ENCODE measurements at regions not wholly inside any gene's neighbourhood (a gene's known extent, or its start where the extent isn't known, plus 50 kb on each side); places are given as distances from the start of the nearest gene placed in this dataset.

DNA sequence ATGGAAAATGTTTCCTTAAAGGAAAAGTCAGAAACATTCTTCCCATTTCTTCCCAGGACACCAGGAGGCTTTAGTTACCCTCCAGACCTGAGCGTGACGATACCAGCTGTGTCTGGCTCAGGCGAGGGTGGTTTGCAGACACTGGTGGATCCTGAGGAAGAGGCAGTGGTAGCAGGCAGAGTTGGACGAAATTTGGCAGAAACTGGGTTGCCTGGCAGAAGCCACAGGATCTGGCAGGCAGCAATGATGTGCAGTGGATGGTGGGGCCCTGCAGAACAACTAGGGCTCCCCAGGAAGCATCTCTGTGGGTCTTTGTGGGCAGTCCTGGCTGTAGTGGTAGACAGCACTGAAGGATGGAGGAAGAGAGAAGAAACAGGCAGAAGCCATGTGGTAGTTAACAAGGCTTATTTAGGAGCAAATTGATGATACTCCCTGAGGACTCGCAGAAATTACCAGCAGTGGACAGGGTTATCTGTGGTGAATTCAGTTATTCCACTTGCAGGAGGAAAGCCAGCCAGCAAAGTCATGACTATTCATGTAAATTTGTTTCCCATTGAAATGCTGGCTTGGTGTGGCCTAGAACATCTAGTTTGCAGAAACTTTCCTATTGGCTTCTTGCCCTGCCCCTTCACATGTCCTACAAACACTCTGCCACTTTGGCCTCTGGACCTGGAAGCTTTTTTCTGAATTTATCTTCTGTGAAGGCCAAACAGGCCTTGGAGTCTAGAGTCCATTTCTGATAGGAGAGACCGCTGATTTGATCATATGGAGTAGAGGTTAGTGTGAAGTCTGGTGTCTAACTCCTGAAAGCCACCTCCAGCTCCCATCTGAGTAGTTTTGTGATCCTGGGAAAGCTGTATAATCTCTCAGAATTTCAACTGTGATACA is 212.0 kb downstream of the DMRT2 start:
- ChIA-PET CTCF (no interaction called here), POLR2A (no interaction called here), RAD21 (ENCODE audit: low non-redundant PET in 1 of 2, low total read pairs in 2 of 2, uncharacterized antibody in 2 of 2, unreplicated experiment in 2 of 2) (no interaction called here)
- Histone ChIP-seq H3K36me3 (ENCODE audit: control insufficient read depth in 1 of 2, insufficient read depth in 2 of 2, low read length in 2 of 2) (no peaks in the 10 kb centered on the region), H3K9me3 (ENCODE audit: control insufficient read depth in 1 of 2, insufficient read depth in 1 of 2, low read depth in 1 of 2, low read length in 2 of 2) (peaks cover 5 to 12% of the 10 kb centered on the region in 2 experiments; a peak in 2 of 4 replicates), H3K9me2 (ENCODE audit: insufficient read depth) (no peaks in the 10 kb centered on the region), H3K27ac (ENCODE audit: low read depth, low read length) (no peak overlapping the region), H3K4me3 (replicated peaks in 1 of 2; ENCODE audit: low read depth in 1 of 2, low read length in 2 of 2) (no peak overlapping the region), H3K27me3 (ENCODE audit: insufficient read depth, low read length) (no peaks in the 10 kb centered on the region), H2AFZ (ENCODE audit: low read depth, low read length, poor library complexity, severe bottlenecking) (no peak overlapping the region), H4K20me1 (ENCODE audit: insufficient read depth) (no peaks in the 10 kb centered on the region), H3K4me1 (ENCODE audit: control insufficient read depth in 1 of 2, insufficient read depth in 2 of 2, low read length in 2 of 2) (no peaks in the 10 kb centered on the region), H3K79me2 (ENCODE audit: insufficient read depth, low read length) (no peaks in the 10 kb centered on the region), H3K9ac (ENCODE audit: low read length) (no peak overlapping the region), H3K4me2 (ENCODE audit: low read length) (no peak overlapping the region)
- ATAC-seq, result no peak
- no peak for DNase-seq (ENCODE audit: low read depth, low spot score)
- TF ChIP-seq CBX3 (IDR thresholded peaks at IDR 0.05; ENCODE audit: low read depth), result no peak
- TF ChIP-seq, protein P1, sequence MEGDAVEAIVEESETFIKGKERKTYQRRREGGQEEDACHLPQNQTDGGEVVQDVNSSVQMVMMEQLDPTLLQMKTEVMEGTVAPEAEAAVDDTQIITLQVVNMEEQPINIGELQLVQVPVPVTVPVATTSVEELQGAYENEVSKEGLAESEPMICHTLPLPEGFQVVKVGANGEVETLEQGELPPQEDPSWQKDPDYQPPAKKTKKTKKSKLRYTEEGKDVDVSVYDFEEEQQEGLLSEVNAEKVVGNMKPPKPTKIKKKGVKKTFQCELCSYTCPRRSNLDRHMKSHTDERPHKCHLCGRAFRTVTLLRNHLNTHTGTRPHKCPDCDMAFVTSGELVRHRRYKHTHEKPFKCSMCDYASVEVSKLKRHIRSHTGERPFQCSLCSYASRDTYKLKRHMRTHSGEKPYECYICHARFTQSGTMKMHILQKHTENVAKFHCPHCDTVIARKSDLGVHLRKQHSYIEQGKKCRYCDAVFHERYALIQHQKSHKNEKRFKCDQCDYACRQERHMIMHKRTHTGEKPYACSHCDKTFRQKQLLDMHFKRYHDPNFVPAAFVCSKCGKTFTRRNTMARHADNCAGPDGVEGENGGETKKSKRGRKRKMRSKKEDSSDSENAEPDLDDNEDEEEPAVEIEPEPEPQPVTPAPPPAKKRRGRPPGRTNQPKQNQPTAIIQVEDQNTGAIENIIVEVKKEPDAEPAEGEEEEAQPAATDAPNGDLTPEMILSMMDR (IDR thresholded peaks at IDR 0.05 in 2 of 3, conservative IDR thresholded peaks at IDR 0.05 in 1 of 3; ENCODE audit: borderline replicate concordance in 1 of 3, insufficient read depth in 1 of 3, low read depth in 2 of 3, low read length in 2 of 3), result no peak
- no peak for TF ChIP-seq FOSL1 (IDR thresholded peaks at IDR 0.05; ENCODE audit: low read depth)
- TF ChIP-seq, protein P2, sequence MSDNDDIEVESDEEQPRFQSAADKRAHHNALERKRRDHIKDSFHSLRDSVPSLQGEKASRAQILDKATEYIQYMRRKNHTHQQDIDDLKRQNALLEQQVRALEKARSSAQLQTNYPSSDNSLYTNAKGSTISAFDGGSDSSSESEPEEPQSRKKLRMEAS (IDR thresholded peaks at IDR 0.05), result no peak
- no peak for TF ChIP-seq ELF1 (IDR thresholded peaks at IDR 0.05; ENCODE audit: borderline replicate concordance, low read depth)
- TF ChIP-seq POLR2A (IDR thresholded peaks at IDR 0.05; ENCODE audit: borderline replicate concordance, extremely low read depth, insufficient read depth, insufficient read length), result no peak
- TF ChIP-seq RAD21 (IDR thresholded peaks at IDR 0.05; ENCODE audit: low read depth), result no peak
- TF ChIP-seq, protein P3, sequence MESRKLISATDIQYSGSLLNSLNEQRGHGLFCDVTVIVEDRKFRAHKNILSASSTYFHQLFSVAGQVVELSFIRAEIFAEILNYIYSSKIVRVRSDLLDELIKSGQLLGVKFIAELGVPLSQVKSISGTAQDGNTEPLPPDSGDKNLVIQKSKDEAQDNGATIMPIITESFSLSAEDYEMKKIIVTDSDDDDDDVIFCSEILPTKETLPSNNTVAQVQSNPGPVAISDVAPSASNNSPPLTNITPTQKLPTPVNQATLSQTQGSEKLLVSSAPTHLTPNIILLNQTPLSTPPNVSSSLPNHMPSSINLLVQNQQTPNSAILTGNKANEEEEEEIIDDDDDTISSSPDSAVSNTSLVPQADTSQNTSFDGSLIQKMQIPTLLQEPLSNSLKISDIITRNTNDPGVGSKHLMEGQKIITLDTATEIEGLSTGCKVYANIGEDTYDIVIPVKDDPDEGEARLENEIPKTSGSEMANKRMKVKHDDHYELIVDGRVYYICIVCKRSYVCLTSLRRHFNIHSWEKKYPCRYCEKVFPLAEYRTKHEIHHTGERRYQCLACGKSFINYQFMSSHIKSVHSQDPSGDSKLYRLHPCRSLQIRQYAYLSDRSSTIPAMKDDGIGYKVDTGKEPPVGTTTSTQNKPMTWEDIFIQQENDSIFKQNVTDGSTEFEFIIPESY (IDR thresholded peaks at IDR 0.05; ENCODE audit: extremely low read depth, insufficient replicate concordance, low read length), result no peak
- no peak for TF ChIP-seq YY1 (IDR thresholded peaks at IDR 0.05; ENCODE audit: extremely low read depth, insufficient replicate concordance, low read depth, low read length)
- no peak for TF ChIP-seq EZH2 (IDR thresholded peaks at IDR 0.05)
- TF ChIP-seq SRF (IDR thresholded peaks at IDR 0.05; ENCODE audit: low read depth), result no peak
- TF ChIP-seq, protein P4, sequence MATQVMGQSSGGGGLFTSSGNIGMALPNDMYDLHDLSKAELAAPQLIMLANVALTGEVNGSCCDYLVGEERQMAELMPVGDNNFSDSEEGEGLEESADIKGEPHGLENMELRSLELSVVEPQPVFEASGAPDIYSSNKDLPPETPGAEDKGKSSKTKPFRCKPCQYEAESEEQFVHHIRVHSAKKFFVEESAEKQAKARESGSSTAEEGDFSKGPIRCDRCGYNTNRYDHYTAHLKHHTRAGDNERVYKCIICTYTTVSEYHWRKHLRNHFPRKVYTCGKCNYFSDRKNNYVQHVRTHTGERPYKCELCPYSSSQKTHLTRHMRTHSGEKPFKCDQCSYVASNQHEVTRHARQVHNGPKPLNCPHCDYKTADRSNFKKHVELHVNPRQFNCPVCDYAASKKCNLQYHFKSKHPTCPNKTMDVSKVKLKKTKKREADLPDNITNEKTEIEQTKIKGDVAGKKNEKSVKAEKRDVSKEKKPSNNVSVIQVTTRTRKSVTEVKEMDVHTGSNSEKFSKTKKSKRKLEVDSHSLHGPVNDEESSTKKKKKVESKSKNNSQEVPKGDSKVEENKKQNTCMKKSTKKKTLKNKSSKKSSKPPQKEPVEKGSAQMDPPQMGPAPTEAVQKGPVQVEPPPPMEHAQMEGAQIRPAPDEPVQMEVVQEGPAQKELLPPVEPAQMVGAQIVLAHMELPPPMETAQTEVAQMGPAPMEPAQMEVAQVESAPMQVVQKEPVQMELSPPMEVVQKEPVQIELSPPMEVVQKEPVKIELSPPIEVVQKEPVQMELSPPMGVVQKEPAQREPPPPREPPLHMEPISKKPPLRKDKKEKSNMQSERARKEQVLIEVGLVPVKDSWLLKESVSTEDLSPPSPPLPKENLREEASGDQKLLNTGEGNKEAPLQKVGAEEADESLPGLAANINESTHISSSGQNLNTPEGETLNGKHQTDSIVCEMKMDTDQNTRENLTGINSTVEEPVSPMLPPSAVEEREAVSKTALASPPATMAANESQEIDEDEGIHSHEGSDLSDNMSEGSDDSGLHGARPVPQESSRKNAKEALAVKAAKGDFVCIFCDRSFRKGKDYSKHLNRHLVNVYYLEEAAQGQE (IDR thresholded peaks at IDR 0.05; ENCODE audit: low read depth), result no peak
- TF ChIP-seq EZH2phosphoT487 (IDR thresholded peaks at IDR 0.05; ENCODE audit: borderline replicate concordance), result no peak
- no peak for TF ChIP-seq EGR1 (IDR thresholded peaks at IDR 0.05; ENCODE audit: low read depth)
- TF ChIP-seq ZNF274 (IDR thresholded peaks at IDR 0.05; ENCODE audit: low read depth, low read length), result no peak
- no peak for TF ChIP-seq SIN3A (IDR thresholded peaks at IDR 0.05; ENCODE audit: low read depth)
- TF ChIP-seq TCF7L2 (IDR thresholded peaks at IDR 0.05; ENCODE audit: borderline replicate concordance, extremely low read depth, insufficient read depth, insufficient read length), result no peak
- no peak for TF ChIP-seq POLR2AphosphoS5 (IDR thresholded peaks at IDR 0.05; ENCODE audit: low read depth, low read length)
- no peak for TF ChIP-seq JUND (IDR thresholded peaks at IDR 0.05)
- no TSS peak for BruUV-seq (replicated peaks)
- intact Hi-C loops (cut with micrococcal nuclease), result no loop called here

All from HCT116 (cell line).